NB4 (cell line): ENCODE measurements at regions not wholly inside any gene's neighbourhood (a gene's known extent, or its start where the extent isn't known, plus 50 kb on each side); places are given as distances from the start of the nearest gene placed in this dataset.

Experiments
- CTCF ChIP-seq: IDR thresholded peaks from one replicate; pipeline ENCODE4 v1.5.1; 2012; ENCODE audit warnings: low read depth, low read length
- MYC ChIP-seq: IDR thresholded peaks from 2 replicates; pipeline ENCODE4 v1.6.1; 2011; ENCODE audit warnings: low read depth, low read length
- POLR2A ChIP-seq: IDR thresholded peaks from 2 replicates; pipeline ENCODE4 v1.6.1; 2011; ENCODE audit warnings: mild to moderate bottlenecking; ENCODE audit not compliant: insufficient read length; ENCODE audit errors: extremely low read depth

- TF ChIP-seq CTCF (no peak), POLR2A (no peak), MYC (no peak)
Measured at GRCh38 chr19:30289336-30289735, 82.8 kb upstream of the ZNF536 start.
